Rectal smooth muscle tissue (tissue), 1 donor: ENCODE measurements at regions not wholly inside any gene's neighbourhood (a gene's known extent, or its start where the extent isn't known, plus 50 kb on each side); places are given as distances from the start of the nearest gene placed in this dataset.

Source experiments
- H3K27ac ChIP-seq: one replicate; pipeline ENCODE4 v1.7.0; 2013; ENCODE audit warnings: low read depth, low read length, inconsistent platforms
- H3K27me3 ChIP-seq: one replicate; pipeline ENCODE4 v1.7.0; 2013; ENCODE audit warnings: low read length; ENCODE audit not compliant: control insufficient read depth, insufficient read depth
- H3K36me3 ChIP-seq: one replicate; pipeline ENCODE4 v1.7.0; 2013; ENCODE audit warnings: low read length; ENCODE audit not compliant: control insufficient read depth, insufficient read depth
- H3K4me1 ChIP-seq: one replicate; pipeline ENCODE4 v1.7.0; 2013; ENCODE audit warnings: low read length; ENCODE audit not compliant: control insufficient read depth, insufficient read depth
- H3K4me3 ChIP-seq: one replicate; pipeline ENCODE4 v1.7.0; 2013; ENCODE audit warnings: low read length
- H3K9ac ChIP-seq: one replicate; pipeline ENCODE4 v1.7.0; 2013; ENCODE audit warnings: low read length

GRCh38 chr3:107963581-107963980 lies 127.2 kb downstream of the CD47 start:
- Histone ChIP-seq H3K4me3 (no peak overlapping the region), H3K27ac (no peak overlapping the region), H3K4me1 (no peaks in the 10 kb centered on the region), H3K27me3 (no peaks in the 10 kb centered on the region), H3K36me3 (no peaks in the 10 kb centered on the region), H3K9ac (no peak overlapping the region)

GRCh38 chr3:107962946-107963345 lies 127.9 kb downstream of the CD47 start:
- H3K27ac ChIP-seq: no peak overlapping the region

GRCh38 chr3:107962037-107962436 lies 128.8 kb downstream of the CD47 start:
- Histone ChIP-seq H3K4me1 (peaks cover 9% of the 10 kb centered on the region), H3K27me3 (no peaks in the 10 kb centered on the region), H3K9ac (no peak overlapping the region), H3K4me3 (no peak overlapping the region), H3K27ac (no peak overlapping the region), H3K36me3 (no peaks in the 10 kb centered on the region)

More at GRCh38 chr3:107962946-107963345, 127.9 kb downstream of the CD47 start:
- H3K36me3 ChIP-seq: no peaks in the 10 kb centered on the region
- H3K4me1 ChIP-seq: peaks cover 4% of the 10 kb centered on the region
- H3K27me3 ChIP-seq: no peaks in the 10 kb centered on the region
- no peak overlapping the region for H3K4me3 ChIP-seq
- H3K9ac ChIP-seq: no peak overlapping the region

GRCh38 chr3:107959550-107960154 lies 131.2 kb downstream of the CD47 start:
- Histone ChIP-seq H3K27ac (no peak overlapping the region), H3K4me3 (no peak overlapping the region), H3K27me3 (no peaks in the 10 kb centered on the region), H3K4me1 (peaks cover 9% of the 10 kb centered on the region), H3K36me3 (no peaks in the 10 kb centered on the region), H3K9ac (no peak overlapping the region)

GRCh38 chr3:107958146-107958545 lies 132.7 kb downstream of the CD47 start:
- H3K4me1 ChIP-seq: peaks cover 9% of the 10 kb centered on the region
- no peak overlapping the region for H3K4me3 ChIP-seq
- H3K36me3 ChIP-seq: no peaks in the 10 kb centered on the region
- H3K27me3 ChIP-seq: no peaks in the 10 kb centered on the region
- peak overlapping the region; percentile 79 for H3K27ac ChIP-seq
- H3K9ac ChIP-seq: no peak overlapping the region

DNA sequence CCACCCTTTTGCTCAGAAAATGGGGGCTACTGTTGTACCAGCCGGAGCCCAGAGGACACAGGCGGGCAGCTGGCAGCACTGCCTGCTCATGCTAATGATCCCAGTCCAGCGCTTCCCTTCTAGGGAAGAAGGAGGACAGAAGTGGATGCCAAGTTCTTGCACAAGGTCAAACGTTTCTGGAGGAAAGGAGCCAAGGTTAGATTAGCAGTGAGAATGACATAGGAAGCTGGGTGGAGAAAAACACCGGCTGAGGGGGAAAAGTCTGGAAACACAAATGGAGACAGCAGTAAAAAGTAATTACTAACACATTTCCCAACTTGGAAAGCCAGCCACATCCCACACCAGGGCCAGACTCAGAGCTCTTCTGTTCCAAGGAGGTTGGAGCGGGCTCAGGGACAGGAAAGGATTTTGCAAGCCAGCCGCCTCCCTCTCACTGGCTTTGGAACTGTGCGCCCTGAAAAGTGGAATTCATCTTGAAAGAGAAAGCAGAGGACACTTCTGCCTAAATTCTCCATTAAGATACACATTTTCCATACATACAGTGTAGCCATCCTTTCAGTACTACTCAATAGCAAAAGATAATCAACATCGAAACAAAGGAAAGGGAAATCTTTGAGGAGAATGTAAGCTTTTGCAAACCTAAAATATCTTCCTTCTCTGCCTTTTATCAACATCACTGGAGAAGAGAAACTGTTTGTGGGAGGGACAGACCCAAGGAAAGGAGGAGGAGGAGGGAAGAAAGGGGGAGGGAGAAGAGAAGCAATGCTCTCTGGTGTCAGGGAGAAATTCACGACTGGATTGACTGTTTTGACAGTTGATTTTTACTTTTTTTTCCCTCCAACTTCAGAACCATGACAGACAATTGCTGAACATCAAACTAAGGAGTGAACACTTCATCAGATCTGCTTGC lies 133.6 kb downstream of the CD47 start:
- peaks cover 9% of the 10 kb centered on the region for H3K4me1 ChIP-seq
- no peak overlapping the region for H3K9ac ChIP-seq
- H3K27ac ChIP-seq: peak overlapping the region; percentile 79
- no peaks in the 10 kb centered on the region for H3K36me3 ChIP-seq
- H3K4me3 ChIP-seq: peak overlapping the region; percentile 22
- no peaks in the 10 kb centered on the region for H3K27me3 ChIP-seq

GRCh38 chr3:107954845-107955244 lies 136.0 kb downstream of the CD47 start:
- Histone ChIP-seq H3K27ac (no peak overlapping the region), H3K36me3 (no peaks in the 10 kb centered on the region), H3K4me3 (no peak overlapping the region), H3K27me3 (no peaks in the 10 kb centered on the region), H3K4me1 (peaks cover 9% of the 10 kb centered on the region), H3K9ac (no peak overlapping the region)

DNA sequence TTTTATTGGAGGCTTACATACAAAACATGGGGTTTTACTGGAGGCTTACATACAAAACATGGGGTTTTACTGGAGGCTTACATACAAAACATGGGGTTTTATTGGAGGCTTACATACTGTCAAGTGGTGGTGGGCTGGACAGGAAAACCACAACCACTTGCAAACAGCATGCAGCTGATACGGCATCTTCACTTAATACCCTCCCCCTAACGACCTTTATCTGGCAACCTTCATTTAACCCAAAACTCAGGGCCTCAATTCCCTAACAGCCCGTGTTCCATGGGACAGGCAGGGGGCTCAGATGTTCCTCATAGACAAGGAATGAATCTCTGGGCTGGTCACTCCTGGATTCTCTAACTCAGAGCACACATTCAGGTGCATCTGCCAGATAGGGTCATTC lies 137.1 kb downstream of the CD47 start:
- no peak overlapping the region for H3K9ac ChIP-seq
- peaks cover 9% of the 10 kb centered on the region for H3K4me1 ChIP-seq
- no peaks in the 10 kb centered on the region for H3K36me3 ChIP-seq
- no peaks in the 10 kb centered on the region for H3K27me3 ChIP-seq
- H3K4me3 ChIP-seq: no peak overlapping the region
- no peak overlapping the region for H3K27ac ChIP-seq

GRCh38 chr3:107951126-107951525 lies 139.7 kb downstream of the CD47 start:
- Histone ChIP-seq H3K4me1 (no peaks in the 10 kb centered on the region), H3K27ac (no peak overlapping the region), H3K27me3 (no peaks in the 10 kb centered on the region), H3K4me3 (no peak overlapping the region), H3K9ac (no peak overlapping the region), H3K36me3 (no peaks in the 10 kb centered on the region)

DNA sequence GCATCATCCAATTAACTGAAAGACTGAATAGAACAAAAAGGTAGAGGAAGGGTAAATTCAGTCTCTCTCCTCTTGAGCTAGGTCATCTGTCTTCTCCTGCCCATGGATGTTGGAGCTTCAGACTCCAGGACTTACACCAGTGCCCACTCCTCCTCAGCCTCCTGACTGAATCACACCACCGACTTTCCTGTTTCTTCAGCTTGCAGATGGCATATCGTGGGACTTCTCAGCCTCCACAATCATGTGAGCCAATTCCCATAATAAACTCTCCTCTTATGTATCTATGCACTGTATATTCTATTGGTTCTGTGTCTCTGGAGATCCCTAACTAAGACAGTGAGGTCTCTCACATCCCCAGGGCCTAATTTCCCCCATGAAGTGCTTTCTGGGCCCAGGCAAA lies 140.4 kb downstream of the CD47 start:
- no peaks in the 10 kb centered on the region for H3K27me3 ChIP-seq
- no peak overlapping the region for H3K27ac ChIP-seq
- no peaks in the 10 kb centered on the region for H3K36me3 ChIP-seq
- H3K4me1 ChIP-seq: no peaks in the 10 kb centered on the region
- H3K4me3 ChIP-seq: no peak overlapping the region
- H3K9ac ChIP-seq: no peak overlapping the region

- H3K36me3 ChIP-seq: no peaks in the 10 kb centered on the region
- H3K4me1 ChIP-seq: no peaks in the 10 kb centered on the region
- H3K27ac ChIP-seq: no peak overlapping the region
- no peaks in the 10 kb centered on the region for H3K27me3 ChIP-seq
- H3K9ac ChIP-seq: no peak overlapping the region
- H3K4me3 ChIP-seq: no peak overlapping the region
Measured at GRCh38 chr3:107949394-107949970, 141.3 kb downstream of the CD47 start.

DNA sequence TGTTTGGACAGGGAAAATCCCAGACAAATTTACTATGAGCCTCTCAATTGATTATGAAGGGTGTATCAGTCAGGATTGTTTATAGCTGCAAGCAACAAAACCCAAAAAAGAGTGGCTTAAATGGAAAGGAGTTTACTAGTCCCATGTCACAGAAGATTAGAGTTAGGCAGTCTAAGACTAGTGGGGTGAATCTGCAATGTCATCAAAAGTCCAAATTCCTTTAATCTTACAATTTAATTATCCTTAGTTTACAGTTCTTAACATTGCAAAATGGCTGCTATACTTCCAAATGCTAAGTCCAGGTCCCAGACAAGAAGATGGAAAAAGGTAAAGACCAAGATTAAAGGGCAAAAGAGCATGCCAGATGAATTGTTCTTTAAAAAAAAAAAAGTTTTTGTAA lies 143.6 kb downstream of the CD47 start:
- Histone ChIP-seq H3K36me3 (no peaks in the 10 kb centered on the region), H3K4me1 (no peaks in the 10 kb centered on the region), H3K27ac (no peak overlapping the region), H3K27me3 (no peaks in the 10 kb centered on the region), H3K9ac (no peak overlapping the region), H3K4me3 (no peak overlapping the region)
